GM23338 (cell line): ENCODE measurements at regions not wholly inside any gene's neighbourhood (a gene's known extent, or its start where the extent isn't known, plus 50 kb on each side); places are given as distances from the start of the nearest gene placed in this dataset.

ENCODE experiments used
- ATAC-seq: fragments of 200-7000 bp; cut with Tn5 transposase; 3 replicates; pipeline ENCODE4 v1.9.1; 2020
- DNase-seq: peaks from one replicate; pipeline ENCODE4 v3.0.0-alpha.2; 2015; ENCODE audit warnings: low spot score
- H2AFZ ChIP-seq: fragments of 200-600 bp; sonication (generic); 2 replicates; pipeline ENCODE4 v1.8.0; 2016; ENCODE audit warnings: antibody characterized with exemption, mild to moderate bottlenecking, moderate library complexity
- H3F3A ChIP-seq: fragments of 200-600 bp; sonication (generic); replicated peaks from 2 replicates; pipeline ENCODE4 v1.8.0; 2017; ENCODE audit warnings: antibody characterized with exemption, mixed run types, low read depth
- H3K27ac ChIP-seq: fragments of 200-600 bp; sonication (generic); 2 replicates; pipeline ENCODE4 v1.6.1; 2016; ENCODE audit warnings: low read depth
- H3K27me3 ChIP-seq: fragments of 200-600 bp; sonication (generic); 2 replicates; pipeline ENCODE4 v1.8.0; 2016; ENCODE audit warnings: mild to moderate bottlenecking, mixed run types, moderate library complexity; ENCODE audit not compliant: insufficient read depth
- H3K36me3 ChIP-seq: fragments of 200-600 bp; sonication (generic); 2 replicates; pipeline ENCODE4 v1.8.0; 2016; ENCODE audit warnings: mild to moderate bottlenecking; ENCODE audit not compliant: insufficient read depth
- H3K4me1 ChIP-seq: fragments of 200-600 bp; sonication (generic); 2 replicates; pipeline ENCODE4 v1.8.0; 2016; ENCODE audit warnings: mild to moderate bottlenecking, moderate library complexity; ENCODE audit not compliant: insufficient read depth
- H3K4me2 ChIP-seq: fragments of 200-600 bp; sonication (generic); 2 replicates; pipeline ENCODE4 v1.7.1; 2017; ENCODE audit warnings: mixed run types
- H3K4me3 ChIP-seq: fragments of 200-600 bp; sonication (generic); 2 replicates; pipeline ENCODE4 v1.6.1; 2016; ENCODE audit warnings: mixed run types
- H3K79me2 ChIP-seq: fragments of 200-600 bp; sonication (generic); replicated peaks from 2 replicates; pipeline ENCODE4 v1.8.0; 2017; ENCODE audit warnings: mild to moderate bottlenecking; ENCODE audit not compliant: insufficient read depth
- H3K9me2 ChIP-seq: fragments of 200-600 bp; sonication (generic); 2 replicates; pipeline ENCODE4 v1.8.0; 2017; ENCODE audit not compliant: insufficient read depth
- H4K20me1 ChIP-seq: fragments of 200-600 bp; sonication (generic); replicated peaks from 2 replicates; pipeline ENCODE4 v1.8.0; 2017; ENCODE audit warnings: mild to moderate bottlenecking; ENCODE audit not compliant: insufficient read depth
- H3K27ac Mint-ChIP-seq: 2 replicates; pipeline ENCODE4 v1.8.0; 2020; ENCODE audit warnings: inconsistent platforms, mild to moderate bottlenecking, moderate library complexity, mixed read lengths
- H3K27me3 Mint-ChIP-seq: 3 replicates; pipeline ENCODE4 v1.8.0; 2022; ENCODE audit warnings: low read depth, mild to moderate bottlenecking, moderate library complexity, mixed read lengths, inconsistent platforms; ENCODE audit not compliant: insufficient read depth, poor library complexity
- H3K36me3 Mint-ChIP-seq: 3 replicates; pipeline ENCODE4 v1.8.0; 2021; ENCODE audit warnings: low read depth, mild to moderate bottlenecking, inconsistent platforms, moderate library complexity, mixed read lengths
- H3K4me1 Mint-ChIP-seq: 3 replicates; pipeline ENCODE4 v1.8.0; 2020; ENCODE audit warnings: mild to moderate bottlenecking, inconsistent platforms, mixed read lengths
- H3K4me3 Mint-ChIP-seq: 3 replicates; pipeline ENCODE4 v1.8.0; 2021; ENCODE audit warnings: moderate library complexity, mild to moderate bottlenecking, inconsistent platforms, mixed read lengths
- H3K9me3 Mint-ChIP-seq: 3 replicates; pipeline ENCODE4 v1.8.0; 2020; ENCODE audit warnings: moderate library complexity, mild to moderate bottlenecking, inconsistent platforms, mixed read lengths
- EZH2phosphoT487 ChIP-seq: fragments of 200-600 bp; sonication (generic); IDR thresholded peaks from one replicate; pipeline ENCODE4 v1.8.1; 2018; ENCODE audit warnings: antibody characterized with exemption; ENCODE audit not compliant: unreplicated experiment
- NANOG ChIP-seq: IDR thresholded peaks from 2 replicates; pipeline ENCODE4 v1.6.1; 2016; ENCODE audit warnings: antibody characterized with exemption, borderline replicate concordance
- POLR2AphosphoS5 ChIP-seq: IDR thresholded peaks from 2 replicates; pipeline ENCODE4 v1.6.1; 2016; ENCODE audit warnings: antibody characterized with exemption, low read depth
- ZNF114 ChIP-seq: fragments of 250-450 bp; sonication (Bioruptor Pico); IDR thresholded peaks from 2 replicates; pipeline ENCODE4 v1.5.0; 2020; ENCODE audit warnings: mild to moderate bottlenecking, moderate library complexity
- ZNF331 ChIP-seq: fragments of 250-450 bp; sonication (Bioruptor Pico); IDR thresholded peaks from 2 replicates; pipeline ENCODE4 v1.5.0; 2020; ENCODE audit warnings: low read depth, mild to moderate bottlenecking, moderate library complexity
- TF ChIP-seq, protein P1 (sequence below): IDR thresholded peaks from 2 replicates; pipeline ENCODE4 v1.6.1; 2016; ENCODE audit warnings: antibody characterized with exemption
- TF ChIP-seq, protein P2 (sequence below): fragments of 250-450 bp; sonication (Bioruptor Pico); IDR thresholded peaks from 2 replicates; pipeline ENCODE4 v1.5.0; 2020; ENCODE audit warnings: mild to moderate bottlenecking, moderate library complexity

DNA sequence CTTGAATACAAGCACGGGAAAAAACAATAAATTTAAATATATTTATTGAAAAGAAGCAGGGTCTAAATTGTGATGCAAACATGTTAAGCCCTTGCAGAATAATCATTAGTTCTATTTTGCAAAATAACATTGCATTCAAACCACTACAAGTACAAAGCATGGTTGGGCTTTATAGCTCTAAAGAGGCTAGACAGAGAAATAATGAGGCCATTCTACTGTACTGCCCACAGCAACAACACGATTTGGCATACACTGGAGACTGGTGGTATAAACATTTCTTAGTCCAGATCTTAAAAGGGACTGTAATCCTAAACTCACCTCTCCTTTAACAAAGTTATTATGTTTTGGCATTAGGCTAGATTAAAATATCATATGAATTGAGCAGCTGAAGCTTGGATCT, 204.3 kb upstream of the LRIG1 start (continued):
- TF ChIP-seq, protein P1, sequence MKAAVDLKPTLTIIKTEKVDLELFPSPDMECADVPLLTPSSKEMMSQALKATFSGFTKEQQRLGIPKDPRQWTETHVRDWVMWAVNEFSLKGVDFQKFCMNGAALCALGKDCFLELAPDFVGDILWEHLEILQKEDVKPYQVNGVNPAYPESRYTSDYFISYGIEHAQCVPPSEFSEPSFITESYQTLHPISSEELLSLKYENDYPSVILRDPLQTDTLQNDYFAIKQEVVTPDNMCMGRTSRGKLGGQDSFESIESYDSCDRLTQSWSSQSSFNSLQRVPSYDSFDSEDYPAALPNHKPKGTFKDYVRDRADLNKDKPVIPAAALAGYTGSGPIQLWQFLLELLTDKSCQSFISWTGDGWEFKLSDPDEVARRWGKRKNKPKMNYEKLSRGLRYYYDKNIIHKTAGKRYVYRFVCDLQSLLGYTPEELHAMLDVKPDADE, result no peak
- TF ChIP-seq, protein P2, sequence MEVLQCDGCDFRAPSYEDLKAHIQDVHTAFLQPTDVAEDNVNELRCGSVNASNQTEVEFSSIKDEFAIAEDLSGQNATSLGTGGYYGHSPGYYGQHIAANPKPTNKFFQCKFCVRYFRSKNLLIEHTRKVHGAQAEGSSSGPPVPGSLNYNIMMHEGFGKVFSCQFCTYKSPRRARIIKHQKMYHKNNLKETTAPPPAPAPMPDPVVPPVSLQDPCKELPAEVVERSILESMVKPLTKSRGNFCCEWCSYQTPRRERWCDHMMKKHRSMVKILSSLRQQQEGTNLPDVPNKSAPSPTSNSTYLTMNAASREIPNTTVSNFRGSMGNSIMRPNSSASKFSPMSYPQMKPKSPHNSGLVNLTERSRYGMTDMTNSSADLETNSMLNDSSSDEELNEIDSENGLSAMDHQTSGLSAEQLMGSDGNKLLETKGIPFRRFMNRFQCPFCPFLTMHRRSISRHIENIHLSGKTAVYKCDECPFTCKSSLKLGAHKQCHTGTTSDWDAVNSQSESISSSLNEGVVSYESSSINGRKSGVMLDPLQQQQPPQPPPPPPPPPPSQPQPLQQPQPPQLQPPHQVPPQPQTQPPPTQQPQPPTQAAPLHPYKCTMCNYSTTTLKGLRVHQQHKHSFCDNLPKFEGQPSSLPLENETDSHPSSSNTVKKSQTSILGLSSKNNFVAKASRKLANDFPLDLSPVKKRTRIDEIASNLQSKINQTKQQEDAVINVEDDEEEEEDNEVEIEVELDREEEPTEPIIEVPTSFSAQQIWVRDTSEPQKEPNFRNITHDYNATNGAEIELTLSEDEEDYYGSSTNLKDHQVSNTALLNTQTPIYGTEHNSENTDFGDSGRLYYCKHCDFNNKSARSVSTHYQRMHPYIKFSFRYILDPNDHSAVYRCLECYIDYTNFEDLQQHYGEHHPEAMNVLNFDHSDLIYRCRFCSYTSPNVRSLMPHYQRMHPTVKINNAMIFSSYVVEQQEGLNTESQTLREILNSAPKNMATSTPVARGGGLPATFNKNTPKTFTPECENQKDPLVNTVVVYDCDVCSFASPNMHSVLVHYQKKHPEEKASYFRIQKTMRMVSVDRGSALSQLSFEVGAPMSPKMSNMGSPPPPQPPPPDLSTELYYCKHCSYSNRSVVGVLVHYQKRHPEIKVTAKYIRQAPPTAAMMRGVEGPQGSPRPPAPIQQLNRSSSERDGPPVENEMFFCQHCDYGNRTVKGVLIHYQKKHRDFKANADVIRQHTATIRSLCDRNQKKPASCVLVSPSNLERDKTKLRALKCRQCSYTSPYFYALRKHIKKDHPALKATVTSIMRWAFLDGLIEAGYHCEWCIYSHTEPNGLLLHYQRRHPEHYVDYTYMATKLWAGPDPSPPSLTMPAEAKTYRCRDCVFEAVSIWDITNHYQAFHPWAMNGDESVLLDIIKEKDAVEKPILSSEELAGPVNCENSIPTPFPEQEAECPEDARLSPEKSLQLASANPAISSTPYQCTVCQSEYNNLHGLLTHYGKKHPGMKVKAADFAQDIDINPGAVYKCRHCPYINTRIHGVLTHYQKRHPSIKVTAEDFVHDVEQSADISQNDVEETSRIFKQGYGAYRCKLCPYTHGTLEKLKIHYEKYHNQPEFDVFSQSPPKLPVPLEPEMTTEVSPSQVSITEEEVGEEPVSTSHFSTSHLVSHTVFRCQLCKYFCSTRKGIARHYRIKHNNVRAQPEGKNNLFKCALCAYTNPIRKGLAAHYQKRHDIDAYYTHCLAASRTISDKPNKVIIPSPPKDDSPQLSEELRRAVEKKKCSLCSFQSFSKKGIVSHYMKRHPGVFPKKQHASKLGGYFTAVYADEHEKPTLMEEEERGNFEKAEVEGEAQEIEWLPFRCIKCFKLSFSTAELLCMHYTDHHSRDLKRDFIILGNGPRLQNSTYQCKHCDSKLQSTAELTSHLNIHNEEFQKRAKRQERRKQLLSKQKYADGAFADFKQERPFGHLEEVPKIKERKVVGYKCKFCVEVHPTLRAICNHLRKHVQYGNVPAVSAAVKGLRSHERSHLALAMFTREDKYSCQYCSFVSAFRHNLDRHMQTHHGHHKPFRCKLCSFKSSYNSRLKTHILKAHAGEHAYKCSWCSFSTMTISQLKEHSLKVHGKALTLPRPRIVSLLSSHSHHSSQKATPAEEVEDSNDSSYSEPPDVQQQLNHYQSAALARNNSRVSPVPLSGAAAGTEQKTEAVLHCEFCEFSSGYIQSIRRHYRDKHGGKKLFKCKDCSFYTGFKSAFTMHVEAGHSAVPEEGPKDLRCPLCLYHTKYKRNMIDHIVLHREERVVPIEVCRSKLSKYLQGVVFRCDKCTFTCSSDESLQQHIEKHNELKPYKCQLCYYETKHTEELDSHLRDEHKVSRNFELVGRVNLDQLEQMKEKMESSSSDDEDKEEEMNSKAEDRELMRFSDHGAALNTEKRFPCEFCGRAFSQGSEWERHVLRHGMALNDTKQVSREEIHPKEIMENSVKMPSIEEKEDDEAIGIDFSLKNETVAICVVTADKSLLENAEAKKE (CRISPR knock-in tag), result no peak
- TF ChIP-seq ZNF331, result no peak
- no peak for TF ChIP-seq NANOG
- TF ChIP-seq EZH2phosphoT487, result no peak

DNA sequence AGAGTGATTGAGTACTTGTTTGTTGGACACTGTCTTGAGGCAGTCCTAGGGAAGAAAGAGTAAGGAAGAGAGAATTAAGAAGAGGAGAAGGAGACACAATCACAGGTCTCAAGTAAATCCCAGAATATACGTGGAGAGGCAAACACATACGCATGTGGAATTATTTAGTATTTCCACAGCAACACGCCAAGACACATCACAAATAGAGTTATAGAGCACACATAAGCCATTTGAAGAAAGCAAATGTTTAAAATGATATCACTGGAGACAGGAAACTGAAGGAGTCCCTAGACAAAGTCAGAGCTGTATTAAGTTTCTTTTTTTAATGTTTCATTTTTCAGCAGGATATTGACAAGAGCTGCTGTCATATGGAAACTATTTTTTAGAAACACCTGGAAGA, 206.1 kb upstream of the LRIG1 start:
- Histone ChIP-seq H3F3A (no peaks in the 10 kb centered on the region), H3K79me2 (no peaks in the 10 kb centered on the region), H2AFZ (no peak overlapping the region), H3K4me2 (no peak overlapping the region), H3K27ac (no peak overlapping the region), H3K36me3 (no peaks in the 10 kb centered on the region), H3K27me3 (no peaks in the 10 kb centered on the region), H4K20me1 (no peaks in the 10 kb centered on the region), H3K4me3 (no peak overlapping the region), H3K4me1 (no peaks in the 10 kb centered on the region), H3K9me2 (0 out of 2 replicates have a peak, but pooled peaks cover 4% of the 10 kb centered on the region)
- H3K27ac Mint-ChIP-seq, result no peak overlapping the region
- no peaks in the 10 kb centered on the region for H3K9me3 Mint-ChIP-seq
- ATAC-seq, result no peak
- no peaks in the 10 kb centered on the region; the same call in 2 of the 3 replicates for H3K4me1 Mint-ChIP-seq
- DNase-seq, result no peak
- no peaks in the 10 kb centered on the region for H3K27me3 Mint-ChIP-seq
- no peaks in the 10 kb centered on the region for H3K36me3 Mint-ChIP-seq
- no peak overlapping the region for H3K4me3 Mint-ChIP-seq
- TF ChIP-seq, protein P1, result no peak
- TF ChIP-seq, protein P2 (CRISPR knock-in tag), result no peak
- TF ChIP-seq ZNF331 (no peak), ZNF114 (no peak), POLR2AphosphoS5 (no peak), NANOG (no peak)
